ENCODE measurements at regions not wholly inside any gene's neighbourhood (a gene's known extent, or its start where the extent isn't known, plus 50 kb on each side); places are given as distances from the start of the nearest gene placed in this dataset.

DNA sequence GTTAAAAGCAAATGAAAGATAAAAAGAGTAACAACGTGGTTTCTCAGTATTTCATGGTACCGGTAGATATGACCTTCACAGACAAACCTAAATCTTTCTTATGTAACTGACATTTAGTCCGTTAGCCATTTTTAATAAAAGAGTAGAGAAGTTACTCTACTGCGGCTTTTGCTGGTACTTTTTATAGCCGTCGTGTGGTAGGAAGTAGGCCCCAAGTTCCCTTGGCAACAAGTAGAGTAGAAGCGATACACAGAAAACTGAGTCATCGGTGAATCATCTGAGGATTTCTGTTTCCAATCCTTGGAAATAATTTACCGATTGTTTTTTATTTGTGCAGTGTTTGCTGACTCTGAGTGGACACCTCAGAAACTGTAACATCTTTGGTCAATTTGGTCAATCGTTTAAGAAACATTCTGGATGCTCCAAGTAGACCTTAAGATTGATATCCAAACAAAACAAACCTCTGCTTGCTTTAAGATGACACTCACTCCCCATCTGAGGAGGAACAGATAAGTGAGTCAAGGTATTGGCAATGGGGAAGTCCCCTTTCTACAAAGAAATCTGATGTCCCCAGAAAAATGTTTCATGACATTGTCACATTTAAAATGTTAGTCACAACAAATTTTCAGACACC is 63.9 kb upstream of the AHR start:
- DNase-seq (ENCODE audit: low read depth in 2 of 2) = peak; percentile 27 to 37

- no peak for DNase-seq (ENCODE audit: low read depth in 2 of 2)
Observed at GRCh38 chr7:17236171-17236570, 62.3 kb upstream of the AHR start.

DNA sequence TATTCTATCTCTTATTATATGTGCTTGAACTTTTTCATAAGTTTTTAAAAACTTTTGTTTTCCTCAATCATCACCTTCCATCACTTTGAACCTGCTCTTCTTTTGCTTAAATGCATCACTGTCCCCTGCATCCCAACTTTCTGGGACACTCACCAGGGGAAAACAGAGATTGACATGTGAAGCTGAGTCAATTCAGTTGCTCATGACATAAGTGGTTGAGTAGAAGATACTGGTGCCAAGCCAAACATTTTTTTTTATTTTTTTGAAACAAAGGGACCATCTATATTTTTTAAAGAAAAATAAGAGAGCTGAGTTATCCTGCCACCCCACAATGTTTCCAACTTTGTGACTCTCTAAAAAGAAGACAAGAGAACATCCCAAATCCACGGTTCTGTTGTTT is 61.8 kb upstream of the AHR start:
- no peak for DNase-seq (ENCODE audit: low read depth in 2 of 2)

DNA sequence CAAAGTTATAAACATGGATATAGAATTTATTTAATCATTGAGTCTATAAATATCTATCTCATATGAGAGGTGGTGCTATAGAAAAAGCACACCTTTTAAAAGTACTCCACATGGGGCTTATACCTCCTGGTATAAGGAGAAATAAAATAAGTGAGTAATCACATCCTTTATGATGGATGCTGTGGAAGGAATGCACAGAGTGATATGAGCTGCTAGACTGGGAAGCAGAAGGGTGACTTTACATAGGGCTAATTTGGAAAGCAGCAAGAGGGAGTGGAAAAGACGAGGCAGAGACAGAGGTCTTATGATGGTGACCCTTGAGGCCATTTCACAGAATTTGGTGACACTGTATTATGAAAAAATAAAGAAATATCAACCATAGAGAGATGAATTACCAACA is 59.4 kb upstream of the AHR start:
- DNase-seq (ENCODE audit: low read depth in 2 of 2) = no peak

GRCh38 chr7:17239683-17240521 is 58.5 kb upstream of the AHR start:
- DNase-seq (ENCODE audit: low read depth in 2 of 2) = no peak

DNA sequence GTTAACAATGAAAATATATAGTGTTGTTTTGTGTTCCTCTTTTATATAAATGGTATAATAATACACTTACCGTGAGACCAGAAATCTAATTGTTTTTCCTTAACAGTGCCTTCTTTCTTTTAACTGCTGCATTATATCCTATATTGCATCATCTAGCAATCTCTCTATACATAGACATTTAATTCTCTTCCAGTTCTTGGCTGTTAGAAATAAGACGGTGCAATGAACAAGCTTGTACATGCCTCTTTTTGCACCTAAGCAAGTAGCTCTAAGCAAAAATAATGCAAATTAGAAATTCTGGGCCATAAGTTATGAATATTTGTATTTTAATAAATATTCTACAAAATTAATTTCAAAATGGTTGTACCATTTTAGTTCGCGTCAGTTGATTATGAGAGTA is 55.9 kb upstream of the AHR start:
- no peak for DNase-seq (ENCODE audit: low read depth in 2 of 2)

DNA sequence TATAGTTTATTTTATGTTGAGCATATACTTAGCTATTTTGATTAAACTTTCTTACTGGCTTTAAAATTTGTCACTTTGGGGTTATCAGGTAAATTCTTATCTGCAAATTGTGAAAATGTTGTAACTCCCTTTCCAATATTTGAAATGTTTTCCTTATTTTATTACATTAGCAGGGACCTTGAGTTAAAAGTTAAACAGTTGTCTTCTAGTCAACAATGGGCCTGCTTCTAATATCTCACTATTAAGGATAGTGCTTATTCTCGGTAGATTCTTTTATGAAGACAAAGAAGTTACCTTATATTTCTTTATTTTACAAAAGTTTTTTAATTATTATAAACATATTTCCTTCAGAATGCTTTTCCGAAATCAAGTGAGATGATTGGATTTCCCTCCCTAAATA is 53.7 kb upstream of the AHR start:
- DNase-seq (ENCODE audit: low read depth in 2 of 2) = no peak

- DNase-seq (ENCODE audit: low read depth in 2 of 2) = no peak
Observed at GRCh38 chr7:17247357-17247756, 51.1 kb upstream of the AHR start.

DNA sequence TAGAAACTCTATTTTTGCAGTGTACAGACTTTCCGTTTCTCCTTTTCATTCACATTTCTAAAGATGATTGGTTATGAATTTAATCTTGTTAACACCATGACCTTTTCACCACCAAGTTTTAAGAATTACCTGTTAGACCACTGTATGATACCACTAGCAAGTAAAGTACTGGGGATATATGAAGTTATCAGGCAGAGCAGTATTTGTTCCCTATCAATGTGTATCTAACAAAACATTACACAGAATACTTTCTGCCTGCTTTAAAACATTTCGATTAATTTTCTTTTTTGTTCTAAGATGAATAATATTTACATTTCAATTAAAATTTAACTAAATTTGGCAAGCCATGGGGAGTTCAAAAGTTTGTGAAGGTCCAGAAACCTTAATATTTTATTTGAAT is 49.9 kb upstream of the AHR start:
- no peak for DNase-seq (ENCODE audit: low read depth in 2 of 2)
